ENCODE measurements at regions not wholly inside any gene's neighbourhood (a gene's known extent, or its start where the extent isn't known, plus 50 kb on each side); places are given as distances from the start of the nearest gene placed in this dataset.

GRCh38 chr3:40598962-40599361 lies 74.2 kb downstream of the ZNF621 start:
- H3K27ac Mint-ChIP-seq (ENCODE audit: unreplicated experiment): no peak overlapping the region
- FAIRE-seq (no peak), DNase-seq (ENCODE audit: low read depth) (no peak)
- TF ChIP-seq CTCF (IDR thresholded peaks at IDR 0.05; ENCODE audit: insufficient read depth, low read depth, low read length) (no peak), EZH2 (IDR thresholded peaks at IDR 0.05; ENCODE audit: insufficient read depth, low read length) (no peak)
- H3K79me2 ChIP-seq (ENCODE audit: insufficient read depth, low read length): no peaks in the 10 kb centered on the region
- H3K27ac ChIP-seq (ENCODE audit: low read depth, low read length): no peak overlapping the region
- H2AFZ ChIP-seq (ENCODE audit: low read depth, low read length): no peak overlapping the region
- peaks cover 9% of the 10 kb centered on the region for H3K27me3 ChIP-seq (ENCODE audit: insufficient read depth, low read length)
- H3K36me3 ChIP-seq (ENCODE audit: insufficient read depth, low read length): no peaks in the 10 kb centered on the region
- H3K4me3 Mint-ChIP-seq (ENCODE audit: unreplicated experiment): no peak overlapping the region
- H3K4me2 ChIP-seq (ENCODE audit: low read length): no peak overlapping the region
- H3K36me3 Mint-ChIP-seq (ENCODE audit: low read depth, unreplicated experiment): peaks cover 4% of the 10 kb centered on the region
- peaks cover 2% of the 10 kb centered on the region for H3K9me3 Mint-ChIP-seq (ENCODE audit: unreplicated experiment)
- H3K27me3 Mint-ChIP-seq (ENCODE audit: low read depth, unreplicated experiment): no peaks in the 10 kb centered on the region
- H3K4me1 ChIP-seq (ENCODE audit: insufficient read depth, low read length): no peaks in the 10 kb centered on the region
- H3K9ac ChIP-seq (ENCODE audit: low read length): no peak overlapping the region
- H3K4me3 ChIP-seq (ENCODE audit: insufficient read depth, low read depth, low read length): no peak overlapping the region
- H4K20me1 ChIP-seq (ENCODE audit: insufficient read depth, low read length): no peaks in the 10 kb centered on the region
- H3K4me1 Mint-ChIP-seq (ENCODE audit: low read depth, unreplicated experiment): peaks cover 7% of the 10 kb centered on the region
- H3K9me3 ChIP-seq (ENCODE audit: insufficient read depth, low read depth, low read length): no peaks in the 10 kb centered on the region

- Histone ChIP-seq H3K9me3 (ENCODE audit: insufficient read depth, low read depth, low read length) (no peaks in the 10 kb centered on the region), H3K27me3 (ENCODE audit: insufficient read depth, low read length) (peaks cover 6% of the 10 kb centered on the region), H3K4me1 (ENCODE audit: insufficient read depth, low read length) (no peaks in the 10 kb centered on the region), H3K36me3 (ENCODE audit: insufficient read depth, low read length) (no peaks in the 10 kb centered on the region), H3K9ac (ENCODE audit: low read length) (no peak overlapping the region), H3K27ac (ENCODE audit: low read depth, low read length) (no peak overlapping the region), H2AFZ (ENCODE audit: low read depth, low read length) (no peak overlapping the region), H3K4me3 (ENCODE audit: insufficient read depth, low read depth, low read length) (no peak overlapping the region), H3K4me2 (ENCODE audit: low read length) (no peak overlapping the region), H4K20me1 (ENCODE audit: insufficient read depth, low read length) (no peaks in the 10 kb centered on the region), H3K79me2 (ENCODE audit: insufficient read depth, low read length) (no peaks in the 10 kb centered on the region)
- DNase-seq (ENCODE audit: low read depth): peak; percentile 22
- H3K4me3 Mint-ChIP-seq (ENCODE audit: unreplicated experiment): no peak overlapping the region
- no peaks in the 10 kb centered on the region for H3K27me3 Mint-ChIP-seq (ENCODE audit: low read depth, unreplicated experiment)
- FAIRE-seq: no peak
- H3K36me3 Mint-ChIP-seq (ENCODE audit: low read depth, unreplicated experiment): no peaks in the 10 kb centered on the region
- H3K27ac Mint-ChIP-seq (ENCODE audit: unreplicated experiment): no peak overlapping the region
- H3K4me1 Mint-ChIP-seq (ENCODE audit: low read depth, unreplicated experiment): peaks cover 6% of the 10 kb centered on the region
- TF ChIP-seq EZH2 (IDR thresholded peaks at IDR 0.05; ENCODE audit: insufficient read depth, low read length) (no peak), CTCF (IDR thresholded peaks at IDR 0.05; ENCODE audit: insufficient read depth, low read depth, low read length) (no peak)
- H3K9me3 Mint-ChIP-seq (ENCODE audit: unreplicated experiment): peaks cover 2% of the 10 kb centered on the region
These were observed 78.1 kb downstream of the ZNF621 start for GRCh38 chr3:40602778-40603385.

- Mint-ChIP-seq H3K9me3 (ENCODE audit: unreplicated experiment) (peaks cover 2% of the 10 kb centered on the region), H3K36me3 (ENCODE audit: low read depth, unreplicated experiment) (no peaks in the 10 kb centered on the region), H3K4me3 (ENCODE audit: unreplicated experiment) (no peak overlapping the region), H3K27ac (ENCODE audit: unreplicated experiment) (no peak overlapping the region), H3K4me1 (ENCODE audit: low read depth, unreplicated experiment) (peaks cover 8% of the 10 kb centered on the region), H3K27me3 (ENCODE audit: low read depth, unreplicated experiment) (no peaks in the 10 kb centered on the region)
- Histone ChIP-seq H2AFZ (ENCODE audit: low read depth, low read length) (no peak overlapping the region), H3K27me3 (ENCODE audit: insufficient read depth, low read length) (peaks cover 2% of the 10 kb centered on the region), H3K4me3 (ENCODE audit: insufficient read depth, low read depth, low read length) (no peak overlapping the region), H3K9me3 (ENCODE audit: insufficient read depth, low read depth, low read length) (no peaks in the 10 kb centered on the region), H3K79me2 (ENCODE audit: insufficient read depth, low read length) (no peaks in the 10 kb centered on the region), H4K20me1 (ENCODE audit: insufficient read depth, low read length) (no peaks in the 10 kb centered on the region), H3K27ac (ENCODE audit: low read depth, low read length) (no peak overlapping the region), H3K36me3 (ENCODE audit: insufficient read depth, low read length) (no peaks in the 10 kb centered on the region), H3K9ac (ENCODE audit: low read length) (no peak overlapping the region), H3K4me1 (ENCODE audit: insufficient read depth, low read length) (no peaks in the 10 kb centered on the region), H3K4me2 (ENCODE audit: low read length) (no peak overlapping the region)
- TF ChIP-seq EZH2 (IDR thresholded peaks at IDR 0.05; ENCODE audit: insufficient read depth, low read length) (no peak), CTCF (IDR thresholded peaks at IDR 0.05; ENCODE audit: insufficient read depth, low read depth, low read length) (no peak)
- no peak for FAIRE-seq
- DNase-seq (ENCODE audit: low read depth): peak; percentile 4
These were observed 81.2 kb downstream of the ZNF621 start for GRCh38 chr3:40605960-40606359.
